Lung (tissue), 11 donors: ENCODE measurements at regions not wholly inside any gene's neighbourhood (a gene's known extent, or its start where the extent isn't known, plus 50 kb on each side); places are given as distances from the start of the nearest gene placed in this dataset.

Experiments used
- ATAC-seq: fragments of 200-7000 bp; cut with Tn5 transposase; one replicate; pipeline ENCODE4 v1.9.1; 2020; ENCODE audit warnings: moderate number of reproducible peaks; ENCODE audit not compliant: insufficient read depth, low FRiP score
- DNase-seq, 3 donors: peaks; one replicate each; pipeline ENCODE4 v3.0.0-alpha.2; 2013 to 2017
- H3K27ac ChIP-seq, 2 donors: one replicate each; pipeline ENCODE4 v1.5.1; 2013; ENCODE audit warnings: mild to moderate bottlenecking in 2 of 2, moderate library complexity in 2 of 2, control low read depth in 1 of 2, inconsistent platforms in 1 of 2, low read depth in 1 of 2, low read length in 1 of 2
- H3K27me3 ChIP-seq, 3 donors: one replicate each; pipeline ENCODE4 v1.5.1; 2013; ENCODE audit warnings: low read length in 2 of 3; ENCODE audit not compliant: control insufficient read depth in 3 of 3, insufficient read depth in 3 of 3
- H3K36me3 ChIP-seq, 4 donors: one replicate each; pipeline ENCODE4 v1.5.1; 2013; ENCODE audit warnings: low read length in 4 of 4, mild to moderate bottlenecking in 1 of 4, moderate library complexity in 1 of 4; ENCODE audit not compliant: control insufficient read depth in 4 of 4, insufficient read depth in 4 of 4
- H3K4me1 ChIP-seq, 5 donors: one replicate each; pipeline ENCODE4 v1.5.1; 2013; ENCODE audit warnings: low read length in 5 of 5, mild to moderate bottlenecking in 2 of 5, moderate library complexity in 1 of 5; ENCODE audit not compliant: control insufficient read depth in 5 of 5, insufficient read depth in 5 of 5
- H3K4me3 ChIP-seq: one replicate; pipeline ENCODE4 v1.5.1; 2013; ENCODE audit warnings: mild to moderate bottlenecking, control low read depth, moderate library complexity
- H3K9ac ChIP-seq, 2 donors: one replicate each; pipeline ENCODE4 v1.5.1; 2013; ENCODE audit warnings: low read length in 2 of 2, control low read depth in 1 of 2; ENCODE audit not compliant: insufficient read depth in 1 of 2
- H3K9me3 ChIP-seq, 4 donors: one replicate each; pipeline ENCODE4 v1.5.1; 2013; ENCODE audit warnings: low read length in 3 of 4, mild to moderate bottlenecking in 1 of 4, moderate library complexity in 1 of 4; ENCODE audit not compliant: control insufficient read depth in 4 of 4, insufficient read depth in 3 of 4
- WGBS, 2 donors: extraction: QIAGEN DNeasy Blood & Tissue Kit; methylation state at CpG; one replicate each; pipeline ENCODE4 v1.1.7; 2013; 5-methylcytosine and 5-hydroxymethylcytosine counted together
- TF ChIP-seq, protein P1 (sequence below): IDR thresholded peaks from 2 replicates; pipeline ENCODE4 v1.5.1; 2012; ENCODE audit warnings: mild to moderate bottlenecking; ENCODE audit errors: control extremely low read depth, extremely low read depth
- donor health status: control.
- donor health status: control.
- donor health status: Bipolar disorder and iron deficiency.
- donor health status: healthy.
- donor health status: DM: yes; HTN: yes; CAD: no.

DNA sequence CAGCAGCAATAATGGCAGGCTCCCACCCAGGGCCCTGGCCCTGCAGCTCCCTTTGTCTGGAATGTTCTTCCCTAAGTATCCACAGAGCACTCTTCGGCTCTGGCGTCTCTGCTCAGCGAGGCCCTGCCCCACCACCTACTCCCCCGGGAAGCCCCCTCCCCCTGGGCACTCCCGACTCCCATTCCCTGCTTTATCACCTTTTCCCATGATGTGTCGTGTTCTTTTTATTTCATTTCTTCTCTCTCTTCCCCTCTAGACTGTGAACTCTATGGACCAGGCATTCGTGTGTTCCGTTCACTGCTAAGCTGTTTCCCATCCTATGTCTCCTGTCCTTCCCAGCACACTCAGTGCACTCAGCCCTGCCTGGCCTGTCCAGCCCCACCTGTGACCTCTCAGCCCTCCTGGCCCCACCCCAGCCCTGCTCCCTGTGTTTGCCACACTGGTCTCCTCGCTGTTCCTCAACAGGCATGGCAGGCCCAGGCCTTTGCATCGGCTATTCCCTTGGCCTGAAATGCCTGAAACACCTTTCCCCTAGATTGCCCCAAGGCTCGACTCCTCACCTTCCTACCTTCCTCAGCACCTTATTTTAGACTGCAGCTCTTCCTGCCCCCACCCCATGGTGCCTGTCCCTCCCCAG lies 107.4 kb downstream of the TPRA1 start:
- no peak for DNase-seq
- peaks cover 0 to 3% (median 0%) of the 10 kb centered on the region in 3 donors for H3K27me3 ChIP-seq
- no peak for ATAC-seq
- H3K4me1 ChIP-seq = peaks cover 0 to 7% (median 0%) of the 10 kb centered on the region in 5 donors
- no peaks in the 10 kb centered on the region for H3K9me3 ChIP-seq
- H3K27ac ChIP-seq = no peak overlapping the region
- TF ChIP-seq, protein P1, sequence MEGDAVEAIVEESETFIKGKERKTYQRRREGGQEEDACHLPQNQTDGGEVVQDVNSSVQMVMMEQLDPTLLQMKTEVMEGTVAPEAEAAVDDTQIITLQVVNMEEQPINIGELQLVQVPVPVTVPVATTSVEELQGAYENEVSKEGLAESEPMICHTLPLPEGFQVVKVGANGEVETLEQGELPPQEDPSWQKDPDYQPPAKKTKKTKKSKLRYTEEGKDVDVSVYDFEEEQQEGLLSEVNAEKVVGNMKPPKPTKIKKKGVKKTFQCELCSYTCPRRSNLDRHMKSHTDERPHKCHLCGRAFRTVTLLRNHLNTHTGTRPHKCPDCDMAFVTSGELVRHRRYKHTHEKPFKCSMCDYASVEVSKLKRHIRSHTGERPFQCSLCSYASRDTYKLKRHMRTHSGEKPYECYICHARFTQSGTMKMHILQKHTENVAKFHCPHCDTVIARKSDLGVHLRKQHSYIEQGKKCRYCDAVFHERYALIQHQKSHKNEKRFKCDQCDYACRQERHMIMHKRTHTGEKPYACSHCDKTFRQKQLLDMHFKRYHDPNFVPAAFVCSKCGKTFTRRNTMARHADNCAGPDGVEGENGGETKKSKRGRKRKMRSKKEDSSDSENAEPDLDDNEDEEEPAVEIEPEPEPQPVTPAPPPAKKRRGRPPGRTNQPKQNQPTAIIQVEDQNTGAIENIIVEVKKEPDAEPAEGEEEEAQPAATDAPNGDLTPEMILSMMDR = no peak
- no peaks in the 10 kb centered on the region for H3K36me3 ChIP-seq
- 88 to 90% methylated on average over 11 of the region's 11 CpGs for WGBS, 2 donors
- no peak overlapping the region for H3K4me3 ChIP-seq
- H3K9ac ChIP-seq = no peak overlapping the region

GRCh38 chr3:127482216-127483004 lies 108.1 kb downstream of the TPRA1 start:
- no peak for DNase-seq
- Histone ChIP-seq H3K4me3 (no peak overlapping the region), H3K4me1 (peaks cover 0 to 7% (median 0%) of the 10 kb centered on the region in 5 donors), H3K27ac (no peak overlapping the region), H3K36me3 (no peaks in the 10 kb centered on the region), H3K27me3 (no peaks in the 10 kb centered on the region), H3K9ac (no peak overlapping the region), H3K9me3 (no peaks in the 10 kb centered on the region)
- TF ChIP-seq, protein P1 = no peak
- 88 to 90% methylated on average over 14 of the region's 14 CpGs for WGBS, 2 donors
- ATAC-seq = no peak

GRCh38 chr3:127480196-127480954 lies 110.2 kb downstream of the TPRA1 start:
- ATAC-seq = no peak
- TF ChIP-seq, protein P1 = no peak
- DNase-seq = peak in 1 of 3 donors; percentile 13
- no peaks in the 10 kb centered on the region for H3K36me3 ChIP-seq
- H3K27ac ChIP-seq = peak overlapping the region in 1 of 2 donors; percentile 62
- peaks cover 0 to 7% (median 0%) of the 10 kb centered on the region in 5 donors for H3K4me1 ChIP-seq
- no peaks in the 10 kb centered on the region for H3K9me3 ChIP-seq
- no peak overlapping the region for H3K9ac ChIP-seq
- WGBS, 2 donors = 63 to 78% methylated on average over 9 of the region's 9 CpGs
- no peak overlapping the region for H3K4me3 ChIP-seq
- no peaks in the 10 kb centered on the region for H3K27me3 ChIP-seq
